LNCAP (cell line): ENCODE measurements at regions not wholly inside any gene's neighbourhood (a gene's known extent, or its start where the extent isn't known, plus 50 kb on each side); places are given as distances from the start of the nearest gene placed in this dataset.

Source experiments
- TF ChIP-seq, protein P1 (sequence below): fragments of 450-650 bp; IDR thresholded peaks from 2 replicates; pipeline ENCODE4 v1.5.1; 2017; ENCODE audit warnings: mild to moderate bottlenecking

DNA sequence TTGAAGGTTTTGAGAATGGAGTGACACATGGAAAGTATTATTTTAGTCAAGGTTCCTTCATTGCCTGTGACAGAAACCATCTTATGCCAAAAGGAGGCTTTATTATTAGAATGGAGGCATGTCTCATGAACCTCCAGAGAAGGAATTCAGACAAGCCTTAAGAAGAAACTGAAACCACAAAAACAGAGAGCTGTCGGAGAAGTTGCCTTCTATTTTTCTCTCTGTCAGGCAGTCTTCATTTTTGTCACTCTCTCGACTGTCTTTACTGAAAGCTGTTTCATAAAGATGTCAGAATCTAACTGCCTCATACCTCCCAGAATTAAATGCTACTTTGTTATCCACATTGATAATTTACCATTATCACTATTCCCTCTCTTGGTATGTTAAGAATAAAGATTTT, 434.7 kb upstream of the ADGRL4 start:
- TF ChIP-seq, protein P1, sequence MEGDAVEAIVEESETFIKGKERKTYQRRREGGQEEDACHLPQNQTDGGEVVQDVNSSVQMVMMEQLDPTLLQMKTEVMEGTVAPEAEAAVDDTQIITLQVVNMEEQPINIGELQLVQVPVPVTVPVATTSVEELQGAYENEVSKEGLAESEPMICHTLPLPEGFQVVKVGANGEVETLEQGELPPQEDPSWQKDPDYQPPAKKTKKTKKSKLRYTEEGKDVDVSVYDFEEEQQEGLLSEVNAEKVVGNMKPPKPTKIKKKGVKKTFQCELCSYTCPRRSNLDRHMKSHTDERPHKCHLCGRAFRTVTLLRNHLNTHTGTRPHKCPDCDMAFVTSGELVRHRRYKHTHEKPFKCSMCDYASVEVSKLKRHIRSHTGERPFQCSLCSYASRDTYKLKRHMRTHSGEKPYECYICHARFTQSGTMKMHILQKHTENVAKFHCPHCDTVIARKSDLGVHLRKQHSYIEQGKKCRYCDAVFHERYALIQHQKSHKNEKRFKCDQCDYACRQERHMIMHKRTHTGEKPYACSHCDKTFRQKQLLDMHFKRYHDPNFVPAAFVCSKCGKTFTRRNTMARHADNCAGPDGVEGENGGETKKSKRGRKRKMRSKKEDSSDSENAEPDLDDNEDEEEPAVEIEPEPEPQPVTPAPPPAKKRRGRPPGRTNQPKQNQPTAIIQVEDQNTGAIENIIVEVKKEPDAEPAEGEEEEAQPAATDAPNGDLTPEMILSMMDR = no peak

DNA sequence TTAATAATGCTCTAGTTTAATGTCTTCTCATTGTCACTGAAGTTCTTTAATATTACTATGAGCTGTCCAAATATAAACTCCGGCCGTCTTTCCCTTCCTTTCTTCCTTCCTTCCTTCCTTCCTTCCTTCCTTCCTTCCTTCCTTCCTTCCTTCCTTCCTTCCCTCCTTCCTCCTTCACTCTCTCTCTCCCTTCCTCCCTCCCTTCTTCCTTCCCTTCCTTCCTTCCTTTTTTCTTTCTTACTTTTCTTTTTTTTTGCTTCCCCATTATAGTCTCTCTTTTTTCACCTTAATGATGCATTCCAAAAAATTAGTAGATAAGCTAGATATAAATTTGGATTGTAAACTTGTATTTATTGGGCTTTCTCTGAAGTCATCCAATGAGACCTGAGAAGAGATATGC, 431.0 kb upstream of the ADGRL4 start:
- TF ChIP-seq, protein P1 = no peak

DNA sequence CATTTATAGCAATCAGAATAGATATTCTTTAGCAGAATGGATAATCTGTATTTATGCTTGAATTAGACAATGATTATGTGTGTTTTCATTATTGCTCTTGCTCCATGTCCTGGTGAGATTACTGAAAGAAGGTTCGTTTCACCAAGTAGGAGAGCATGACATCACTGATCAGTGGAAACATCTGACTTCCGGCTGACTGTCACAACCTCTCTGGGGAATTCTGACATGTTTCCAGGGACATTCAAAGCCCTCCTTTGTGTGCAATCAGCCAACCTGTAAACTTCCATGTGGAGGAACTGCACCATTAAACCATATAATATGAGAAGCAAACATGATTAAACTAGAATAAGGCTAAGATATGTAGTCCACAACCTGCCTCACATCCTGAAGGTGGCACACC, 424.8 kb upstream of the ADGRL4 start:
- TF ChIP-seq, protein P1 = no peak

DNA sequence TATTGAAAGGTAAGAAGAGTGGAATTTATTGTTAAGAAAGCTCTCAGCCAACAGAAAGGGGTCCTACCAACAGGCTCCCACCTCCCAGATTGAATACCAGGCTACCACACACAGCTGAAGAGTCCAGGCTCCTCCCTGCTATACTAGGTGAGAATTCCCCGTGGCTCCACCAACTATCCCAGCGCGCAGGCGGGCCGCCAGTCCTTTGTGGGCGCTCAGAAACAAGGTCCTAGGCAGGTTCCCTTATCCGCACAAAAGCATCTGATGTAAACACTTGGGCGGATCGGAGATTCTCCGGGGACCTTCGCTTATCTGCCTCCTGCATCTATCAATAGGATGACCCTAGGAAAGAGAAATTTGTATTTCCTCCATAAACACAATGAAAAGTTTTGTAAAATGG, 423.9 kb upstream of the ADGRL4 start:
- TF ChIP-seq, protein P1 = no peak

DNA sequence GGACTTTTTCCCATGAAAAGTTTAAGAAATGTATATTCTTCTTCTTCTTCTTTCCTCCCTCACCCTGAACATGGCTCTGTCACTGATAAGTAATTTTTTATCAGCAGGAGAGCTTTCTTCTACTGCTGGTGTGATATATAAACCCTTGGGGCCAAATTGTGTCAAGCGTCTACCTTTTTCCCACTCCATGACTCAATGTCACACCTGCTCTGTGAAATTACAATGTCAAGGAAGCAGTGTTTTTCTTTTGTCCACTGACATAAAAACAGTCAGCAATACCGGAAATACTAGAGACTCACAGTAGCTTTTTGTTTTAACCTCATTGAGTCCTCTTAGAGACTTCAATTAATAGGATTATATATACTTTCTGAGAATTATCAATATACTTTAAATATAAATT, 416.2 kb upstream of the ADGRL4 start:
- TF ChIP-seq, protein P1 = no peak

DNA sequence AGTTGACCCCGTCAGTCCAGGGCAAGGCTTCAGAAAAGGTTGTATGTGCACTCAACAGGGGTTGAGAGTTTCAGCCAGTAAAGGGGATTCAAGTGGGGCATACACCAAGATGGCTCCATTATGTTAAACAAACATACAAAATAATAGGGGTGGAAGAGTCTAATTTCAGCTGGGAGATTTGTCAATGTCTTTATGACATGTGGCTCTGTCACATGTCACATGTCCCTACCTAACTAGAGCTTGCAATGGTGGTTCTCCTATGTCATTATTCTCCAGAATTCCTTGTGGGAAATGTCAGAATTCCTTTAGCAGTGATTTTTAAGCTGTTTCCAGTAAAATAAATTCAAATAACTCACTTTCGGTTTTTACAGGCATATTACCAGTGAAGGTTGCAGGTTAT, 392.0 kb upstream of the ADGRL4 start:
- TF ChIP-seq, protein P1 = no peak

DNA sequence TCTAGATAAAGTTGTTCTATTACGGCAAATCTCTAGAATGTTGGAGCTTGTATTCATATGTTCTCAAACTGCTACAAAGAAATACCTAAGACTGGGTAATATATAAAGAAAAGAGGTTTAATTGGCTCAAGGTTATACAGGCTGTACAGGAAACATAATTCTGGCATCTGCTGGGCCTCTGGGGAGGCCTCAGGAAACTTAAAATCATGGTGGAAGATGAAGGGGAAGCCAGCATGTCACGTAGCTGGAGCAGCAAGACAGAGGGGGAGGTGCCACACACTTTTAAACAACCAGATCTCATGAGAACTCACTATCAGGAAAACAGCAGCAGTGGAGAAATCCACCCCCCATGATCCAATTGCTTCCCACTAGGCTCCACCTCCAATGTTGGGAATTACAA, 390.4 kb upstream of the ADGRL4 start:
- TF ChIP-seq, protein P1 = no peak

DNA sequence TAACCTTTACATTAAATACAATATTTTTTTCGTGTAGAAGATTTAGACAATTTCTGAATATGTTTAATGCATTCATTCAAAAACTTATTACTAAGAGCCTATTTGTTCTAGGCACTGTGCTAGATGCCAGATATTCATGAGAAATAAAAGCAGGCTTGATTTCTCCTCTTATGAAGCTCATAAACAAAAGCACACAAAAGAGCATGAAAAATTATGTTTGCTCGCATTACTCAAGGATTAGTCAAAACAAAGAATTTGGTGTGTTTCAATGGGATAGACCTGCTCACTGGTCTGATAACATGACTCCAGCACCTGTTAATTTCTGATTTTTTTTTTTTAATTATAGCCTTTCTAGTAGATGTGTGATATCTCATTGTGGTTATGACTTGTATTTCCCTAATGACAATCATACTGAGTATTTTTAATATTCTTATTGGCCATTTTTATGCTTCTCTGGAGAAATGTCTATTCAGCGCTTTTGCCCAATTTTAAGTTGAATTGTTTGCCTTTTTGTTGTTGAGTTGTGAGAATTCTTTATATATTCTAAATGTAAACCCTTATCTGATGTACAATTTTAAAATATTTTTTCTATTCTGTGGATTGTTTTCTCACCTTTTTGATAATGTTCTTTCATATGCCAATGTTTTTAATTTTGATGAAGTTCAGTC, 382.3 kb upstream of the ADGRL4 start:
- TF ChIP-seq, protein P1 = no peak
